K562 (cell line): ENCODE measurements at regions not wholly inside any gene's neighbourhood (a gene's known extent, or its start where the extent isn't known, plus 50 kb on each side); places are given as distances from the start of the nearest gene placed in this dataset.

Experiments
- ATAC-seq: fragments of 200-7000 bp; cut with Tn5 transposase; 3 replicates; pipeline ENCODE4 v1.9.1; 2020; ENCODE audit warnings: moderate library complexity
- BruUV-seq: library from RNA; stranded (reverse); fragments of 400-500 nt; replicated peaks from 2 replicates; lab custom pipeline; 2021; lab: Mats Ljungman, UMichigan
- CTCF ChIA-PET: fragments of 300-600 bp; formaldehyde crosslinking; extraction: SDS; loops from one replicate; lab custom pipeline; 2021; ENCODE audit warnings: low intra/inter-chr PET ratio; lab: Yijun Ruan, JAX
- POLR2A ChIA-PET: fragments of 300-600, 350-650 bp; sonication (Branson Sonifier 250); formaldehyde crosslinking; extraction: SDS; loops from one replicate; lab custom pipeline; 2021; ENCODE audit warnings: antibody characterized with exemption, inconsistent platforms; lab: Yijun Ruan, JAX
- DNase-seq, 4 experiments: peaks; one replicate each; pipeline versions ENCODE4 v3.0.0 to v3.0.0-alpha.2; 2011 to 2018; ENCODE audit warnings: low spot score in 3 of 4, mixed read lengths in 3 of 4; ENCODE audit errors: extremely low read depth in 1 of 4
- FAIRE-seq: peaks from 2 replicates; lab custom pipeline; 2011; peaks lifted over from hg19 to GRCh38; lab: Jason Lieb, UNC
- H2AFZ ChIP-seq: 2 replicates; pipeline ENCODE4 v1.6.0; 2011; ENCODE audit warnings: low read depth, low read length, control low read depth, inconsistent platforms
- H3K27ac ChIP-seq: fragments of 200-600 bp; 3 replicates; pipeline ENCODE4 v1.8.0; 2011; ENCODE audit warnings: low read depth, mild to moderate bottlenecking, control low read depth, inconsistent platforms, low read length, moderate library complexity, mixed read lengths; ENCODE audit errors: extremely low read depth
- H3K27me3 ChIP-seq, 2 experiments: fragments of 300-600 bp in 1 of 2; 2 replicates in 1 of 2; 3 replicates in 1 of 2; pipeline versions ENCODE4 v1.6.0 to v1.8.0; 2011; ENCODE audit warnings: inconsistent platforms in 2 of 2, low read length in 2 of 2, mild to moderate bottlenecking in 1 of 2, mixed read lengths in 1 of 2, moderate library complexity in 1 of 2; ENCODE audit not compliant: control insufficient read depth in 2 of 2, insufficient read depth in 2 of 2
- H3K36me3 ChIP-seq: fragments of 300-600 bp; 3 replicates; pipeline ENCODE4 v1.8.0; 2011; ENCODE audit warnings: mild to moderate bottlenecking, low read length, inconsistent platforms; ENCODE audit not compliant: control insufficient read depth, insufficient read depth
- H3K4me1 ChIP-seq, 2 experiments: fragments of 200-600 bp in 1 of 2; replicated peaks in 1 of 2; 2 replicates in 1 of 2; 3 replicates in 1 of 2; pipeline versions ENCODE4 v1.5.1 to v1.8.0; 2011; ENCODE audit warnings: inconsistent platforms in 2 of 2, low read length in 2 of 2, mild to moderate bottlenecking in 1 of 2, mixed read lengths in 1 of 2, moderate library complexity in 1 of 2; ENCODE audit not compliant: control insufficient read depth in 2 of 2, insufficient read depth in 2 of 2
- H3K4me2 ChIP-seq: 2 replicates; pipeline ENCODE4 v1.6.1; 2011; ENCODE audit warnings: low read length, control low read depth, inconsistent platforms, mixed read lengths; ENCODE audit not compliant: insufficient read depth
- H3K4me3 ChIP-seq: fragments of 200-600 bp; sonication (generic), shearing (Covaris generic); 2 replicates; pipeline ENCODE4 v1.5.1; 2016; ENCODE audit warnings: control low read depth, inconsistent platforms
- H3K79me2 ChIP-seq: fragments of 200-600 bp; 3 replicates; pipeline ENCODE4 v1.8.0; 2011; ENCODE audit warnings: low read length, inconsistent platforms; ENCODE audit not compliant: control insufficient read depth, insufficient read depth
- H3K9ac ChIP-seq, 2 experiments: 2 replicates each; pipeline versions ENCODE4 v1.6.0 to v1.6.1; 2011; ENCODE audit warnings: low read depth in 2 of 2, low read length in 2 of 2, control low read depth in 1 of 2, inconsistent platforms in 1 of 2, mild to moderate bottlenecking in 1 of 2, mixed read lengths in 1 of 2; ENCODE audit not compliant: insufficient read depth in 1 of 2
- H3K9me1 ChIP-seq: one replicate; pipeline ENCODE4 v1.6.0; 2011; ENCODE audit warnings: inconsistent platforms, mild to moderate bottlenecking, low read length, moderate library complexity; ENCODE audit not compliant: control insufficient read depth, insufficient read depth
- H3K9me3 ChIP-seq: replicated peaks from 2 replicates; pipeline ENCODE4 v1.5.1; 2011; ENCODE audit warnings: low read depth, low read length, inconsistent platforms; ENCODE audit not compliant: control insufficient read depth, insufficient read depth
- H4K20me1 ChIP-seq: replicated peaks from 2 replicates; pipeline ENCODE4 v1.6.1; 2011; ENCODE audit warnings: low read length, inconsistent platforms, mixed read lengths; ENCODE audit not compliant: control insufficient read depth, insufficient read depth
- NFIC ChIP-seq: fragments of 450-650 bp; IDR thresholded peaks from 2 replicates; pipeline ENCODE4 v1.6.1; 2017; ENCODE audit warnings: mild to moderate bottlenecking, inconsistent platforms
- WGBS: fragments of 100-300 bp; shearing (Covaris generic); methylation state at CpG from one replicate; pipeline ENCODE4 v1.1.6; 2016; ENCODE audit warnings: low coverage, mixed read lengths; ENCODE audit not compliant: insufficient coverage; ENCODE audit errors: missing lambda C conversion rate; 5-methylcytosine and 5-hydroxymethylcytosine counted together
- in situ Hi-C: fragments of 300-500 bp; cut with MboI; formaldehyde crosslinking; loops from 4 replicates; pipeline ENCODE4 v1.15.0; 2018; ENCODE audit warnings: inconsistent platforms, mixed read lengths
- intact Hi-C: fragments of 100-400 bp; cut with micrococcal nuclease; formaldehyde crosslinking; loops from 2 replicates; pipeline ENCODE4 v1.14.2; 2022
- TF ChIP-seq, protein P1 (sequence below), 2 experiments: fragments of 200-800 bp in 1 of 2; sonication (Bioruptor generic) in 1 of 2; sonication (generic) in 1 of 2; formaldehyde crosslinking in 1 of 2; IDR thresholded peaks in 1 of 2; conservative IDR thresholded peaks in 1 of 2; 2 replicates each; pipeline versions ENCODE4 v1.5.0 to v1.6.1; 2016 to 2020; ENCODE audit warnings: missing compliant biosample characterization in 1 of 2, missing genetic modification characterization in 1 of 2, missing genetic modification reagents in 1 of 2

DNA sequence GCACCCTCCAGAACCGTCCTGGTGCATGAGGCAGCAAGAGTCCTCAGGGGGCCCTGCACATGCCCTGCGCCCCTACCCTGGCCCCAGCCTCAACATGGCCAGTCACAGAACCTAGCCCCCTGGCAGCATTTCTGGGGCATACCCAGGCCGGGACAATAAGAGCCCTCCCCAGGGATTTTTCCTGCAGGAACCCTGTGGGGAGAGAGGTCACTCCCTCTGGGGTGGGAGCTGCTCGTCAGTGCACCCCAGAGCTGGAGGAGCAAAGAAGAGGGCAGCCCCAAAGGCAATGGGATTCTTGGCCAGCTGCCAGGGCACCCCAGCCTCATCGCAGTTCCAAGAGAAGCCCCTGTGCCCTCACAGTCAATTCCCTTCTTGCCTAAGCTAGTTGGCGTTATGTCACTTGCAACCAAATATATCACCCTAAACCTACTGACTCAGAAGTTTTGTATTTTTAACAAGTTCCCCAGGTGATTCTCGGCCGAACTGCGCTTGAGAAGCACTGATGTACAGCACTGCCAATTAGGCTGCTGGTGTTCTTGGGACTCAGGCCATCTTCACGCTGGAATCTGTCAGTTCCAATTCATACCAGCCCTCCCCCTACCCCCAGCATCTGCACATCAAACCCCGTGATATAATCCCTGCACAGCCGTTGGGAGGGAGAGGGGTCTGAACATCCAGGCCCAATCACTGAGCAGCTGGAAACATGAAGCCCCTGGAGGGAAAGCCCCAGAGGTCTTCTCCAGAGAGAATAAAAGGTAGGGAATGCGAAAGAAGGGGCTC is 87.5 kb upstream of the PRR20G start:
- 0% methylated on average over 10 of the region's 13 CpGs for WGBS

More for the DNA sequence above, 87.5 kb upstream of the PRR20G start:
- BruUV-seq: no TSS peak
- H2AFZ ChIP-seq: no peak overlapping the region
- H3K27me3 ChIP-seq: no peaks in the 10 kb centered on the region
- H3K4me3 ChIP-seq: no peak overlapping the region
- no peaks in the 10 kb centered on the region for H3K9me3 ChIP-seq
- ATAC-seq: no peak
- intact Hi-C loops: no loop called here
- no peaks in the 10 kb centered on the region for H3K79me2 ChIP-seq
- no peak for DNase-seq
- no peak for FAIRE-seq
- H3K4me1 ChIP-seq: no peaks in the 10 kb centered on the region
- H3K9me1 ChIP-seq: no peaks in the 10 kb centered on the region
- POLR2A ChIA-PET: no interaction called here
- TF ChIP-seq NFIC: peak; percentile 53
- TF ChIP-seq, protein P1, sequence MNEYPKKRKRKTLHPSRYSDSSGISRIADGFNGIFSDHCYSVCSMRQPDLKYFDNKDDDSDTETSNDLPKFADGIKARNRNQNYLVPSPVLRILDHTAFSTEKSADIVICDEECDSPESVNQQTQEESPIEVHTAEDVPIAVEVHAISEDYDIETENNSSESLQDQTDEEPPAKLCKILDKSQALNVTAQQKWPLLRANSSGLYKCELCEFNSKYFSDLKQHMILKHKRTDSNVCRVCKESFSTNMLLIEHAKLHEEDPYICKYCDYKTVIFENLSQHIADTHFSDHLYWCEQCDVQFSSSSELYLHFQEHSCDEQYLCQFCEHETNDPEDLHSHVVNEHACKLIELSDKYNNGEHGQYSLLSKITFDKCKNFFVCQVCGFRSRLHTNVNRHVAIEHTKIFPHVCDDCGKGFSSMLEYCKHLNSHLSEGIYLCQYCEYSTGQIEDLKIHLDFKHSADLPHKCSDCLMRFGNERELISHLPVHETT (CRISPR knock-in tag; conservative IDR thresholded peaks at IDR 0.05 in 1 of 2, IDR thresholded peaks at IDR 0.05 in 1 of 2): no peak
- TF ChIP-seq, all 486 proteins: peak for 1
- CTCF ChIA-PET: no interaction called here
- Histone ChIP-seq H3K9ac (no peak overlapping the region), H3K27ac (no peak overlapping the region), H3K36me3 (no peaks in the 10 kb centered on the region), H3K4me2 (no peak overlapping the region), H4K20me1 (no peaks in the 10 kb centered on the region)
- in situ Hi-C loops: no loop called here
